ENCODE measurements at regions not wholly inside any gene's neighbourhood (a gene's known extent, or its start where the extent isn't known, plus 50 kb on each side); places are given as distances from the start of the nearest gene placed in this dataset.

GRCh38 chr10:4154191-4154715 lies 369.2 kb upstream of the KLF6 start:
- TF ChIP-seq CTCF (IDR thresholded peaks at IDR 0.05; ENCODE audit: low read depth, low read length, poor library complexity, severe bottlenecking) (no peak), EZH2phosphoT487 (IDR thresholded peaks at IDR 0.05; ENCODE audit: borderline replicate concordance, low read length) (no peak)
